Sigmoid colon (tissue), 6 donors: ENCODE measurements at regions not wholly inside any gene's neighbourhood (a gene's known extent, or its start where the extent isn't known, plus 50 kb on each side); places are given as distances from the start of the nearest gene placed in this dataset.

Experiments used
- DNase-seq: peaks from one replicate; pipeline ENCODE4 v3.0.0-alpha.2; 2019
- H3K27ac ChIP-seq, 4 donors: fragments of 200-600 bp; sonication (generic); one replicate each; pipeline ENCODE4 v1.5.1; 2016 to 2019; ENCODE audit warnings: mild to moderate bottlenecking in 1 of 4
- H3K27me3 ChIP-seq, 3 donors: fragments of 200-600 bp; sonication (generic); one replicate each; pipeline ENCODE4 v1.5.1; 2019; ENCODE audit warnings: mild to moderate bottlenecking in 1 of 3
- H3K36me3 ChIP-seq, 4 donors: fragments of 200-600 bp; sonication (generic); one replicate each; pipeline ENCODE4 v1.5.1; 2016 to 2019
- H3K4me1 ChIP-seq, 4 donors: fragments of 200-600 bp; sonication (generic); one replicate each; pipeline ENCODE4 v1.5.1; 2017 to 2019
- H3K4me3 ChIP-seq, 4 donors: fragments of 200-600 bp; sonication (generic); one replicate each; pipeline ENCODE4 v1.5.1; 2017 to 2019; ENCODE audit warnings: mild to moderate bottlenecking in 2 of 4, moderate library complexity in 1 of 4
- H3K9me3 ChIP-seq, 4 donors: fragments of 200-600 bp in 3 of 4; sonication (generic) in 3 of 4; one replicate each; pipeline versions ENCODE4 v1.5.1 to v1.6.1; 2013 to 2019
- EP300 ChIP-seq, 4 donors: sonication (generic); formaldehyde crosslinking; IDR thresholded peaks; one replicate each; pipeline ENCODE4 v1.6.1; 2017; ENCODE audit warnings: antibody characterized with exemption in 4 of 4
- POLR2A ChIP-seq, 2 donors: fragments of 450-650 bp; IDR thresholded peaks; one replicate each; pipeline ENCODE4 v1.6.1; 2016; ENCODE audit warnings: antibody characterized with exemption in 2 of 2, mild to moderate bottlenecking in 2 of 2, moderate library complexity in 2 of 2
- POLR2AphosphoS5 ChIP-seq, 4 donors: sonication (generic); formaldehyde crosslinking; IDR thresholded peaks; one replicate each; pipeline ENCODE4 v1.6.1; 2017; ENCODE audit warnings: antibody characterized with exemption in 4 of 4
- WGBS, 2 donors: extraction: QIAGEN DNeasy Blood & Tissue Kit; methylation state at CpG; one replicate each; pipeline ENCODE4 v1.1.7; 2013; 5-methylcytosine and 5-hydroxymethylcytosine counted together
- intact Hi-C: fragments of 100-400 bp; cut with DNase I; formaldehyde crosslinking; loops from one replicate; pipeline ENCODE4 v1.15.1; 2023
- TF ChIP-seq, protein P1 (sequence below), 4 experiments: fragments of 450-650 bp in 3 of 4; fragments of 200-600 bp in 1 of 4; IDR thresholded peaks; one replicate each; pipeline ENCODE4 v1.5.1; 2016 to 2019; ENCODE audit warnings: antibody characterized with exemption in 4 of 4, mild to moderate bottlenecking in 3 of 4, moderate library complexity in 2 of 4
- donor health status: healthy with polysubstance abuse.
- donor health status: healthy.

GRCh38 chr2:4898706-4899105 lies 793.5 kb upstream of the SOX11 start:
- no peaks in the 10 kb centered on the region for H3K4me1 ChIP-seq
- intact Hi-C loops: no loop called here
- TF ChIP-seq POLR2AphosphoS5 (IDR thresholded peaks at IDR 0.05) (no peak), EP300 (IDR thresholded peaks at IDR 0.05) (no peak), POLR2A (IDR thresholded peaks at IDR 0.05) (no peak)
- TF ChIP-seq, protein P1, sequence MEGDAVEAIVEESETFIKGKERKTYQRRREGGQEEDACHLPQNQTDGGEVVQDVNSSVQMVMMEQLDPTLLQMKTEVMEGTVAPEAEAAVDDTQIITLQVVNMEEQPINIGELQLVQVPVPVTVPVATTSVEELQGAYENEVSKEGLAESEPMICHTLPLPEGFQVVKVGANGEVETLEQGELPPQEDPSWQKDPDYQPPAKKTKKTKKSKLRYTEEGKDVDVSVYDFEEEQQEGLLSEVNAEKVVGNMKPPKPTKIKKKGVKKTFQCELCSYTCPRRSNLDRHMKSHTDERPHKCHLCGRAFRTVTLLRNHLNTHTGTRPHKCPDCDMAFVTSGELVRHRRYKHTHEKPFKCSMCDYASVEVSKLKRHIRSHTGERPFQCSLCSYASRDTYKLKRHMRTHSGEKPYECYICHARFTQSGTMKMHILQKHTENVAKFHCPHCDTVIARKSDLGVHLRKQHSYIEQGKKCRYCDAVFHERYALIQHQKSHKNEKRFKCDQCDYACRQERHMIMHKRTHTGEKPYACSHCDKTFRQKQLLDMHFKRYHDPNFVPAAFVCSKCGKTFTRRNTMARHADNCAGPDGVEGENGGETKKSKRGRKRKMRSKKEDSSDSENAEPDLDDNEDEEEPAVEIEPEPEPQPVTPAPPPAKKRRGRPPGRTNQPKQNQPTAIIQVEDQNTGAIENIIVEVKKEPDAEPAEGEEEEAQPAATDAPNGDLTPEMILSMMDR (IDR thresholded peaks at IDR 0.05): no peak
- H3K9me3 ChIP-seq: peaks cover 0 to 3% (median 0%) of the 10 kb centered on the region in 4 donors
- DNase-seq: no peak
- 89 to 92% methylated on average over 5 of the region's 5 CpGs for WGBS, 2 donors
- no peaks in the 10 kb centered on the region for H3K27me3 ChIP-seq
- H3K36me3 ChIP-seq: no peaks in the 10 kb centered on the region
- no peak overlapping the region for H3K27ac ChIP-seq
- H3K4me3 ChIP-seq: no peak overlapping the region

DNA sequence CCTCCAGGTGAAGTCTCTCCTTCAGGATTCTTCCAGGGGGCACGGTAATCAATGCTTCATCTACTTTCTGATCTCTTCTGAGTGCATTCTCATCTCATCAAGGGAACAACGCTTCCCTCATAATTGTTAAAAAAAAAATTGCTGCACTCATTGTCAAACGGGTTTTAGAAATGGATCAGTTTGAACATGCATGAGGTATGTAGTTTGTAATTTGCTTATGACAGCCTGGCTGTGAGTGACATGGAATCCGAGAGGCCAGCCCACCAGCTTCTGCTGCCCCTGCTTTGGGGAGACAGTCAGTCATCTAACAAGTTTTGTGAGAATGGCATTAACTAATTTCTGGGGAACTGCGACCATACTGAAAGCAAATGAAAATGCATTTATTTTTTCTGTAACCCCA lies 791.9 kb upstream of the SOX11 start:
- intact Hi-C loops: no loop called here
- Histone ChIP-seq H3K36me3 (no peaks in the 10 kb centered on the region), H3K4me3 (no peak overlapping the region), H3K27ac (no peak overlapping the region), H3K4me1 (no peaks in the 10 kb centered on the region), H3K27me3 (no peaks in the 10 kb centered on the region), H3K9me3 (peaks cover 0 to 3% (median 0%) of the 10 kb centered on the region in 4 donors)
- no peak for DNase-seq
- TF ChIP-seq POLR2A (IDR thresholded peaks at IDR 0.05) (no peak), POLR2AphosphoS5 (IDR thresholded peaks at IDR 0.05) (no peak), EP300 (IDR thresholded peaks at IDR 0.05) (no peak)
- TF ChIP-seq, protein P1 (IDR thresholded peaks at IDR 0.05): no peak
- 80 to 86% methylated on average over 5 of the region's 5 CpGs for WGBS, 2 donors

GRCh38 chr2:4900861-4901770 lies 791.1 kb upstream of the SOX11 start:
- intact Hi-C loops: no loop called here
- peaks cover 0 to 3% (median 0%) of the 10 kb centered on the region in 4 donors for H3K9me3 ChIP-seq
- H3K27ac ChIP-seq: no peak overlapping the region
- no peak for TF ChIP-seq POLR2A (IDR thresholded peaks at IDR 0.05)
- no peak for TF ChIP-seq EP300 (IDR thresholded peaks at IDR 0.05)
- TF ChIP-seq POLR2AphosphoS5 (IDR thresholded peaks at IDR 0.05): no peak
- TF ChIP-seq, protein P1 (IDR thresholded peaks at IDR 0.05): no peak
- H3K4me1 ChIP-seq: no peaks in the 10 kb centered on the region
- no peak for DNase-seq
- H3K36me3 ChIP-seq: no peaks in the 10 kb centered on the region
- no peak overlapping the region for H3K4me3 ChIP-seq
- no peaks in the 10 kb centered on the region for H3K27me3 ChIP-seq
- WGBS, 2 donors: 75 to 82% methylated on average over 11 of the region's 11 CpGs

- H3K36me3 ChIP-seq: no peaks in the 10 kb centered on the region
- TF ChIP-seq POLR2AphosphoS5 (IDR thresholded peaks at IDR 0.05): no peak
- no peak for TF ChIP-seq EP300 (IDR thresholded peaks at IDR 0.05)
- TF ChIP-seq, protein P1 (IDR thresholded peaks at IDR 0.05): no peak
- TF ChIP-seq POLR2A (IDR thresholded peaks at IDR 0.05): no peak
- intact Hi-C loops: no loop called here
- no peak overlapping the region for H3K4me3 ChIP-seq
- 56 to 74% methylated on average over 12 of the region's 12 CpGs for WGBS, 2 donors
- H3K27me3 ChIP-seq: no peaks in the 10 kb centered on the region
- no peak for DNase-seq
- H3K4me1 ChIP-seq: no peaks in the 10 kb centered on the region
- no peak overlapping the region for H3K27ac ChIP-seq
- H3K9me3 ChIP-seq: peaks cover 0 to 3% (median 0%) of the 10 kb centered on the region in 4 donors
Observed at GRCh38 chr2:4903656-4904348, 788.4 kb upstream of the SOX11 start.
